H1 (cell line): ENCODE measurements at regions not wholly inside any gene's neighbourhood (a gene's known extent, or its start where the extent isn't known, plus 50 kb on each side); places are given as distances from the start of the nearest gene placed in this dataset.

Experiments
- CTCF ChIA-PET: fragments of 300-600 bp; sonication (Branson Sonifier 250); formaldehyde crosslinking; loops from one replicate; lab custom pipeline; 2021; ENCODE audit not compliant: partially characterized antibody; lab: Charles Lee
- POLR2A ChIA-PET: fragments of 300-600 bp; sonication (Branson Sonifier 250); formaldehyde crosslinking; loops from one replicate; lab custom pipeline; 2021; ENCODE audit warnings: inconsistent platforms; ENCODE audit not compliant: partially characterized antibody; lab: Charles Lee
- DNase-seq, 2 experiments: peaks; one replicate each; pipeline versions ENCODE4 v3.0.0 to v3.0.0-alpha.2; 2010 to 2022; ENCODE audit warnings: low spot score in 2 of 2, low read depth in 1 of 2, mixed read lengths in 1 of 2
- FAIRE-seq: peaks from 2 replicates; lab custom pipeline; 2011; peaks lifted over from hg19 to GRCh38; lab: Jason Lieb, UNC
- H2AFZ ChIP-seq: 2 replicates; pipeline ENCODE4 v1.8.1; 2012; ENCODE audit warnings: low read length, inconsistent platforms
- H2AK5ac ChIP-seq: 2 replicates; pipeline ENCODE4 v1.6.1; 2013; ENCODE audit warnings: low read depth, low read length
- H2BK120ac ChIP-seq: replicated peaks from 2 replicates; pipeline ENCODE3; 2013; ENCODE audit warnings: low read depth, low read length, inconsistent platforms
- H2BK12ac ChIP-seq: 2 replicates; pipeline ENCODE4 v1.6.1; 2013; ENCODE audit warnings: low read depth, low read length
- H2BK15ac ChIP-seq: 2 replicates; pipeline ENCODE4 v1.6.1; 2013; ENCODE audit warnings: low read length
- H2BK20ac ChIP-seq: 2 replicates; pipeline ENCODE4 v1.6.1; 2013; ENCODE audit warnings: low read length
- H2BK5ac ChIP-seq: 2 replicates; pipeline ENCODE4 v1.6.1; 2013; ENCODE audit warnings: low read depth, low read length
- H3K14ac ChIP-seq: 2 replicates; pipeline ENCODE4 v1.6.1; 2013; ENCODE audit warnings: inconsistent platforms; ENCODE audit not compliant: insufficient read length
- H3K18ac ChIP-seq: 2 replicates; pipeline ENCODE4 v1.6.1; 2013; ENCODE audit warnings: low read length; ENCODE audit errors: extremely low read depth
- H3K23ac ChIP-seq: 2 replicates; pipeline ENCODE4 v1.6.1; 2013; ENCODE audit warnings: inconsistent platforms; ENCODE audit not compliant: insufficient read length
- H3K23me2 ChIP-seq: 2 replicates; pipeline ENCODE4 v1.6.1; 2013; ENCODE audit warnings: low read depth, low read length
- H3K27ac ChIP-seq: 2 replicates; pipeline ENCODE4 v1.6.1; 2011; ENCODE audit warnings: low read depth, low read length, inconsistent platforms
- H3K27me3 ChIP-seq, 4 experiments: replicated peaks in 1 of 4; 1 replicate in 1 of 4; 2 replicates in 3 of 4; pipeline versions ENCODE4 v1.6.1 to v1.8.1; 2011 to 2013; ENCODE audit warnings: low read length in 3 of 4, mild to moderate bottlenecking in 3 of 4, inconsistent platforms in 2 of 4, mixed read lengths in 2 of 4, moderate library complexity in 1 of 4; ENCODE audit not compliant: control insufficient read depth in 3 of 4, insufficient read depth in 3 of 4; ENCODE audit errors: extremely low read depth in 1 of 4
- H3K36me3 ChIP-seq, 4 experiments: 2 replicates each; pipeline versions ENCODE4 v1.6.1 to v1.8.1; 2011 to 2013; ENCODE audit warnings: mild to moderate bottlenecking in 4 of 4, low read length in 3 of 4, moderate library complexity in 2 of 4, control low read depth in 1 of 4, inconsistent platforms in 1 of 4; ENCODE audit not compliant: insufficient read depth in 4 of 4, control insufficient read depth in 2 of 4
- H3K4ac ChIP-seq: replicated peaks from 2 replicates; pipeline ENCODE3; 2013; ENCODE audit warnings: low read length, low read depth, mixed read lengths, inconsistent platforms; ENCODE audit not compliant: insufficient read length
- H3K4me1 ChIP-seq, 4 experiments: replicated peaks in 1 of 4; 1 replicate in 1 of 4; 2 replicates in 3 of 4; pipeline versions ENCODE4 v1.6.1 to v1.8.1; 2011 to 2013; ENCODE audit warnings: low read length in 3 of 4, inconsistent platforms in 2 of 4, mixed read lengths in 1 of 4; ENCODE audit not compliant: insufficient read depth in 4 of 4, control insufficient read depth in 3 of 4
- H3K4me2 ChIP-seq, 2 experiments: 2 replicates each; pipeline versions ENCODE4 v1.6.1 to v1.8.1; 2011 to 2013; ENCODE audit warnings: low read depth in 2 of 2, low read length in 2 of 2, control low read depth in 1 of 2, inconsistent platforms in 1 of 2, mild to moderate bottlenecking in 1 of 2; ENCODE audit not compliant: insufficient read depth in 1 of 2
- H3K4me3 ChIP-seq, 4 experiments: fragments of 200-600, 300-600 bp in 1 of 4; sonication (generic), shearing (Covaris generic), sonication (Bioruptor Twin) in 1 of 4; 2 replicates each; pipeline versions ENCODE4 v1.5.1 to v1.8.1; 2011 to 2016; ENCODE audit warnings: low read length in 4 of 4, low read depth in 3 of 4, control low read depth in 2 of 4, inconsistent platforms in 2 of 4, mild to moderate bottlenecking in 2 of 4, mixed read lengths in 1 of 4, moderate library complexity in 1 of 4; ENCODE audit not compliant: insufficient read depth in 2 of 4; ENCODE audit errors: extremely low read depth in 1 of 4
- H3K56ac ChIP-seq: replicated peaks from 2 replicates; pipeline ENCODE3; 2013; ENCODE audit warnings: low read depth, mild to moderate bottlenecking, mixed read lengths, low read length, inconsistent platforms; ENCODE audit not compliant: insufficient read length
- H3K79me1 ChIP-seq: 2 replicates; pipeline ENCODE4 v1.6.1; 2013; ENCODE audit warnings: low read depth, low read length, control low read depth
- H3K79me2 ChIP-seq, 2 experiments: 2 replicates each; pipeline versions ENCODE4 v1.6.1 to v1.8.1; 2012 to 2013; ENCODE audit warnings: low read length in 2 of 2, mild to moderate bottlenecking in 2 of 2, inconsistent platforms in 1 of 2; ENCODE audit not compliant: insufficient read depth in 2 of 2, control insufficient read depth in 1 of 2
- H3K9ac ChIP-seq, 4 experiments: replicated peaks in 1 of 4; 1 replicate in 1 of 4; 2 replicates in 3 of 4; pipeline versions ENCODE4 v1.6.1 to v1.8.1; 2011 to 2013; ENCODE audit warnings: low read depth in 3 of 4, low read length in 3 of 4, control low read depth in 2 of 4, mild to moderate bottlenecking in 2 of 4, moderate library complexity in 2 of 4, inconsistent platforms in 1 of 4; ENCODE audit errors: extremely low read depth in 1 of 4
- H3K9me3 ChIP-seq, 2 experiments: 2 replicates each; pipeline versions ENCODE4 v1.6.1 to v1.8.1; 2012 to 2013; ENCODE audit warnings: mild to moderate bottlenecking in 2 of 2, moderate library complexity in 2 of 2, control low read depth in 1 of 2, inconsistent platforms in 1 of 2, low read depth in 1 of 2, low read length in 1 of 2, mixed read lengths in 1 of 2; ENCODE audit not compliant: insufficient read depth in 2 of 2
- H4K20me1 ChIP-seq, 2 experiments: replicated peaks in 1 of 2; 2 replicates each; pipeline versions ENCODE3 to v1.8.1; 2011 to 2013; ENCODE audit warnings: inconsistent platforms in 2 of 2, low read length in 2 of 2, mild to moderate bottlenecking in 1 of 2; ENCODE audit not compliant: insufficient read depth in 2 of 2, control insufficient read depth in 1 of 2
- H4K5ac ChIP-seq: 2 replicates; pipeline ENCODE4 v1.6.1; 2013; ENCODE audit warnings: low read length, low read depth, mixed read lengths, inconsistent platforms; ENCODE audit not compliant: insufficient read length
- H4K8ac ChIP-seq: 2 replicates; pipeline ENCODE4 v1.8.0; 2013; ENCODE audit warnings: mild to moderate bottlenecking, moderate library complexity, low read length, inconsistent platforms; ENCODE audit not compliant: insufficient read depth; ENCODE audit errors: extremely low read depth
- H4K91ac ChIP-seq: replicated peaks from 2 replicates; pipeline ENCODE3; 2013; ENCODE audit warnings: low read length, mixed read lengths, inconsistent platforms; ENCODE audit not compliant: insufficient read length
- BACH1 ChIP-seq: IDR thresholded peaks from 2 replicates; pipeline ENCODE4 v1.6.1; 2012; ENCODE audit warnings: low read length, improper control_type of control experiment
- BCL11A ChIP-seq, 2 experiments: IDR thresholded peaks; one replicate each; pipeline ENCODE4 v1.6.1; 2011; ENCODE audit warnings: low read depth in 2 of 2, low read length in 2 of 2, mild to moderate bottlenecking in 2 of 2
- CEBPB ChIP-seq: IDR thresholded peaks from 2 replicates; pipeline ENCODE4 v1.6.1; 2012; ENCODE audit warnings: low read depth, low read length
- CREB1 ChIP-seq: IDR thresholded peaks from 2 replicates; pipeline ENCODE4 v1.6.1; 2012; ENCODE audit warnings: inconsistent platforms
- E2F6 ChIP-seq: IDR thresholded peaks from 2 replicates; pipeline ENCODE4 v1.6.1; 2012; ENCODE audit warnings: inconsistent platforms
- GTF2F1 ChIP-seq: IDR thresholded peaks from 2 replicates; pipeline ENCODE4 v1.6.1; 2012; ENCODE audit warnings: low read depth, low read length, improper control_type of control experiment, borderline replicate concordance
- POLR2AphosphoS5 ChIP-seq: IDR thresholded peaks from 2 replicates; pipeline ENCODE4 v1.6.1; 2011; ENCODE audit warnings: low read depth, low read length
- RAD21 ChIP-seq, 2 experiments: IDR thresholded peaks in 1 of 2; conservative IDR thresholded peaks in 1 of 2; 2 replicates each; pipeline ENCODE4 v1.6.1; 2011; ENCODE audit warnings: low read depth in 2 of 2, low read length in 2 of 2, improper control_type of control experiment in 1 of 2, inconsistent platforms in 1 of 2, mild to moderate bottlenecking in 1 of 2, moderate library complexity in 1 of 2
- RBBP5 ChIP-seq: IDR thresholded peaks from 2 replicates; pipeline ENCODE4 v1.7.1; 2012; ENCODE audit warnings: low read depth, mild to moderate bottlenecking, inconsistent platforms, low read length, moderate library complexity, borderline replicate concordance
- RNF2 ChIP-seq: fragments of 200-900, 300-1000 bp; sonication (generic); IDR thresholded peaks from 2 replicates; pipeline ENCODE4 v1.7.1; 2016; ENCODE audit warnings: borderline replicate concordance, low read depth, mild to moderate bottlenecking, antibody characterized with exemption, low read length; ENCODE audit not compliant: poor library complexity, severe bottlenecking; ENCODE audit errors: missing control alignments
- SAP30 ChIP-seq: fragments of 300-600 bp; sonication (generic); IDR thresholded peaks from 2 replicates; pipeline ENCODE4 v1.7.1; 2012; ENCODE audit warnings: low read length, moderate library complexity, mild to moderate bottlenecking, inconsistent platforms; ENCODE audit not compliant: insufficient read depth, insufficient replicate concordance
- WGBS, 2 experiments: shearing (Covaris generic) in 1 of 2; methylation state at CpG; one replicate each; pipeline versions ENCODE4 v1.1.6 to v1.1.7; 2013 to 2015; ENCODE audit warnings: low lambda C conversion rate in 2 of 2, mixed read lengths in 2 of 2, inconsistent platforms in 1 of 2, low coverage in 1 of 2, missing lambda C conversion rate in 1 of 2; ENCODE audit not compliant: insufficient replicate concordance in 2 of 2, insufficient coverage in 1 of 2, insufficient read length in 1 of 2; ENCODE audit errors: extremely low coverage in 1 of 2, missing lambda C conversion rate in 1 of 2; 5-methylcytosine and 5-hydroxymethylcytosine counted together

- Histone ChIP-seq H2AK5ac (no peak overlapping the region), H3K18ac (no peak overlapping the region), H3K79me1 (no peaks in the 10 kb centered on the region), H3K9ac (no peak overlapping the region), H3K4ac (no peak overlapping the region), H4K8ac (no peak overlapping the region), H3K14ac (no peak overlapping the region), H3K4me1 (no peaks in the 10 kb centered on the region), H2BK20ac (no peak overlapping the region), H3K4me3 (no peak overlapping the region), H3K27me3 (no peaks in the 10 kb centered on the region), H3K56ac (no peak overlapping the region), H2BK12ac (no peak overlapping the region), H3K9me3 (peaks cover 0 to 5% of the 10 kb centered on the region in 2 experiments; a peak in 1 of 4 replicates), H2BK120ac (no peak overlapping the region), H3K27ac (no peak overlapping the region), H2BK5ac (no peak overlapping the region), H2BK15ac (no peak overlapping the region), H4K20me1 (no peaks in the 10 kb centered on the region), H3K23ac (no peak overlapping the region), H2AFZ (no peak overlapping the region), H3K36me3 (no peaks in the 10 kb centered on the region), H3K79me2 (no peaks in the 10 kb centered on the region), H3K23me2 (no peaks in the 10 kb centered on the region), H3K4me2 (no peak overlapping the region), H4K91ac (no peak overlapping the region), H4K5ac (no peak overlapping the region)
- ChIA-PET CTCF (no interaction called here), POLR2A (no interaction called here)
- 92% methylated on average over 2 of the region's 2 CpGs; no CpG with 5 or more reads in 1 of the 2 experiments for WGBS, 2 experiments
- DNase-seq (no peak), FAIRE-seq (no peak)
- TF ChIP-seq GTF2F1, result no peak
- no peak for TF ChIP-seq SAP30
- no peak for TF ChIP-seq POLR2AphosphoS5
- no peak for TF ChIP-seq BCL11A (IDR thresholded peaks at IDR 0.05; ENCODE audit: low read depth in 2 of 2, low read length in 2 of 2)
- no peak for TF ChIP-seq CREB1
- no peak for TF ChIP-seq E2F6
- TF ChIP-seq RBBP5, result no peak
- no peak for TF ChIP-seq RAD21 (IDR thresholded peaks at IDR 0.05 in 1 of 2, conservative IDR thresholded peaks at IDR 0.05 in 1 of 2; ENCODE audit: low read depth in 2 of 2, low read length in 2 of 2)
- TF ChIP-seq BACH1, result no peak
- no peak for TF ChIP-seq CEBPB
- TF ChIP-seq RNF2, result no peak
These were observed 317.9 kb downstream of the LTN1 start for GRCh38 chr21:28674763-28675162.
